ENCODE measurements at regions not wholly inside any gene's neighbourhood (a gene's known extent, or its start where the extent isn't known, plus 50 kb on each side); places are given as distances from the start of the nearest gene placed in this dataset.

DNA sequence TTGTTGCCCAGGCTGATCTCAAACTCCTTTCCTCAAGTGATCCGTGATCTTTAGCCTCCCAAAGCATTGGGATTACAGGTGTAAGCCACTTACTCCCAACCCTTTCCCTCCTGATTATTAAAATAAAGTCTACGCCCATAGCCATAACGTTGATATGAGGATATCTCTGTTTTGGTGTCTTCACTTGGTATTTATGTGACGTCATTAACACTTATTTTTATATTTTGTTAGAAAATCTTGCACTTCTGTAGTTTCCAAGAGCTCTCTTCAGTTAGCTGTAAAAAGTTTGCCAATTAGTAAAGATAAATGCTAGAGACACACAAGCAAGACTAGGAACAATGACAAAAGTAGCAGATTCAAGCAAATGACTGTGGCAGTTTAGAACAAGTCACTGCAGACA is 115.6 kb upstream of the HSF2 start:
- H3K27ac ChIP-seq: no peak overlapping the region
- in situ Hi-C loops (cut with MboI; ENCODE audit: low pct_ligation_motif_present in 1 of 4, low pct_unique_long_range_greater_than_20kb in 1 of 4, low sequenced_read_pairs in 3 of 4): no loop called here
- WGBS, 2 donors (ENCODE audit: low coverage in 1 of 2): 78 to 79% methylated on average over 4 of the region's 4 CpGs
- H3K36me3 ChIP-seq: no peaks in the 10 kb centered on the region
- H3K9me3 ChIP-seq: no peaks in the 10 kb centered on the region
- no peak for TF ChIP-seq EP300 (IDR thresholded peaks at IDR 0.05; ENCODE audit: low read depth)
- TF ChIP-seq POLR2AphosphoS5 (IDR thresholded peaks at IDR 0.05): no peak
- no peak for TF ChIP-seq POLR2A (IDR thresholded peaks at IDR 0.05)
- TF ChIP-seq, protein P1, sequence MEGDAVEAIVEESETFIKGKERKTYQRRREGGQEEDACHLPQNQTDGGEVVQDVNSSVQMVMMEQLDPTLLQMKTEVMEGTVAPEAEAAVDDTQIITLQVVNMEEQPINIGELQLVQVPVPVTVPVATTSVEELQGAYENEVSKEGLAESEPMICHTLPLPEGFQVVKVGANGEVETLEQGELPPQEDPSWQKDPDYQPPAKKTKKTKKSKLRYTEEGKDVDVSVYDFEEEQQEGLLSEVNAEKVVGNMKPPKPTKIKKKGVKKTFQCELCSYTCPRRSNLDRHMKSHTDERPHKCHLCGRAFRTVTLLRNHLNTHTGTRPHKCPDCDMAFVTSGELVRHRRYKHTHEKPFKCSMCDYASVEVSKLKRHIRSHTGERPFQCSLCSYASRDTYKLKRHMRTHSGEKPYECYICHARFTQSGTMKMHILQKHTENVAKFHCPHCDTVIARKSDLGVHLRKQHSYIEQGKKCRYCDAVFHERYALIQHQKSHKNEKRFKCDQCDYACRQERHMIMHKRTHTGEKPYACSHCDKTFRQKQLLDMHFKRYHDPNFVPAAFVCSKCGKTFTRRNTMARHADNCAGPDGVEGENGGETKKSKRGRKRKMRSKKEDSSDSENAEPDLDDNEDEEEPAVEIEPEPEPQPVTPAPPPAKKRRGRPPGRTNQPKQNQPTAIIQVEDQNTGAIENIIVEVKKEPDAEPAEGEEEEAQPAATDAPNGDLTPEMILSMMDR (IDR thresholded peaks at IDR 0.05): no peak
- no peaks in the 10 kb centered on the region for H3K27me3 ChIP-seq
- no peaks in the 10 kb centered on the region for H3K4me1 ChIP-seq
- H3K4me3 ChIP-seq: no peak overlapping the region
- intact Hi-C loops (cut with DNase I; ENCODE audit: low total_unique reads): no loop called here
- DNase-seq: no peak

DNA sequence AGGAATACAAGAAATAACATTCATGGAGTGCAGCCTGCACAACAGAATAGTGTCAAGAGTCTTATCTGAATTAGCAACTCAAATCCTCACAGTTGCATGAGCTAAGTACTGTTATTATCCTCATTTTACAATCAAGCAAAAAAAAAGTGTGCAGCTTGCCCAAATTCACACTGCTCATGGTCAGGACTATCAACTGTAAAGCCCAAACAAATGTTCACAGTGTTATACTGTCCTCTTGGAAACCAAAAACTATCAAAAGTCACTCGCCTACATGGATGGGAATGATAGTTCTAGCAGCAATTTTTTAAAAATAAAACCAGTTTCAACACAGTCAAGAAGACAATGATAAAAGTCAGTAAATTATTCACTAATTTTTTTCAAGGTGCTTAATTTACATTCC is 114.6 kb upstream of the HSF2 start:
- intact Hi-C loops (cut with DNase I; ENCODE audit: low total_unique reads): no loop called here
- H3K9me3 ChIP-seq: no peaks in the 10 kb centered on the region
- DNase-seq: no peak
- in situ Hi-C loops (cut with MboI; ENCODE audit: low pct_ligation_motif_present in 1 of 4, low pct_unique_long_range_greater_than_20kb in 1 of 4, low sequenced_read_pairs in 3 of 4): no loop called here
- no peaks in the 10 kb centered on the region for H3K27me3 ChIP-seq
- TF ChIP-seq POLR2AphosphoS5 (IDR thresholded peaks at IDR 0.05) (no peak), POLR2A (IDR thresholded peaks at IDR 0.05) (no peak), EP300 (IDR thresholded peaks at IDR 0.05; ENCODE audit: low read depth) (no peak)
- TF ChIP-seq, protein P1 (IDR thresholded peaks at IDR 0.05): no peak
- no peaks in the 10 kb centered on the region for H3K4me1 ChIP-seq
- no peak overlapping the region for H3K4me3 ChIP-seq
- 63 to 75% methylated on average over 1 of the region's 1 CpG for WGBS, 2 donors (ENCODE audit: low coverage in 1 of 2)
- no peak overlapping the region for H3K27ac ChIP-seq
- H3K36me3 ChIP-seq: no peaks in the 10 kb centered on the region

DNA sequence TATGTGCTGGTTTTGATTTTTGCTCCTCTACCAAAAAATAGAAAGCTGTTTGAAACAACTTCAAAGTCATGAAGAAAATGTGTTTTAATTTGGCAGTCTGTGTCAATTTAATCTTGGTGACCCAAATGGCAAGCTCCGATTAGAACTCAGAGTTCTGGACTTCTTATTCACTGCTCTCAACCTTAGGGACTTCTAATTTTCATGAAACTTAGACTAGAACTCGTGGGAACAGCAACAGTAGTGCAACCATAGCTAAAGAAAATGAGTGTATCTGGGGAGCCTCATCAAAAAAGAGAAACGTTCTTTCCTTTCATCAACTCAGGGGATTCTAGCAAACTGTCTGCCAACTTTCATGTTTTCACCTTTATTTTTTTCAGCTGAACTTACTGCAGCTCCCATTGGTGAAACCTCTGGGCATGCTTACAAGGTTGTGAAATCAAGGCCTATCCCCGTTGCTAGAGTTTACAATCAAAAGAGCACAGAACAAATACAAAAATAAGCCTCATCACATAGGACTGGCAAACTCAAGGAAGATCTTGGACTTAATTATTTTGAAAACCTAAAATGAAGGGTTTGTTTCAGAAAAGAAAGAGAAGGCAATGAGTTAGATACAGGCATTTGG is 114.0 kb upstream of the HSF2 start:
- intact Hi-C loops (cut with DNase I; ENCODE audit: low total_unique reads): no loop called here
- Histone ChIP-seq H3K4me3 (no peak overlapping the region), H3K9me3 (no peaks in the 10 kb centered on the region), H3K4me1 (no peaks in the 10 kb centered on the region), H3K36me3 (no peaks in the 10 kb centered on the region), H3K27me3 (no peaks in the 10 kb centered on the region), H3K27ac (no peak overlapping the region)
- no peak for TF ChIP-seq EP300 (IDR thresholded peaks at IDR 0.05; ENCODE audit: low read depth)
- TF ChIP-seq POLR2A (IDR thresholded peaks at IDR 0.05): no peak
- TF ChIP-seq, protein P1 (IDR thresholded peaks at IDR 0.05): no peak
- no peak for TF ChIP-seq POLR2AphosphoS5 (IDR thresholded peaks at IDR 0.05)
- no peak for DNase-seq
- in situ Hi-C loops (cut with MboI; ENCODE audit: low pct_ligation_motif_present in 1 of 4, low pct_unique_long_range_greater_than_20kb in 1 of 4, low sequenced_read_pairs in 3 of 4): no loop called here
- 52 to 66% methylated on average over 4 of the region's 4 CpGs for WGBS, 2 donors (ENCODE audit: low coverage in 1 of 2)

GRCh38 chr6:122286512-122286911 is 112.9 kb upstream of the HSF2 start:
- H3K4me3 ChIP-seq: no peak overlapping the region
- TF ChIP-seq, protein P1 (IDR thresholded peaks at IDR 0.05): no peak
- TF ChIP-seq POLR2A (IDR thresholded peaks at IDR 0.05) (no peak), EP300 (IDR thresholded peaks at IDR 0.05; ENCODE audit: low read depth) (no peak), POLR2AphosphoS5 (IDR thresholded peaks at IDR 0.05) (no peak)
- no peaks in the 10 kb centered on the region for H3K36me3 ChIP-seq
- DNase-seq: no peak
- intact Hi-C loops (cut with DNase I; ENCODE audit: low total_unique reads) (no loop called here), in situ Hi-C loops (cut with MboI; ENCODE audit: low pct_ligation_motif_present in 1 of 4, low pct_unique_long_range_greater_than_20kb in 1 of 4, low sequenced_read_pairs in 3 of 4) (no loop called here)
- no peak overlapping the region for H3K27ac ChIP-seq
- no peaks in the 10 kb centered on the region for H3K27me3 ChIP-seq
- H3K9me3 ChIP-seq: no peaks in the 10 kb centered on the region
- H3K4me1 ChIP-seq: no peaks in the 10 kb centered on the region

Measured in transverse colon (tissue), 4 donors.